ENCODE measurements at regions not wholly inside any gene's neighbourhood (a gene's known extent, or its start where the extent isn't known, plus 50 kb on each side); places are given as distances from the start of the nearest gene placed in this dataset.

DNA sequence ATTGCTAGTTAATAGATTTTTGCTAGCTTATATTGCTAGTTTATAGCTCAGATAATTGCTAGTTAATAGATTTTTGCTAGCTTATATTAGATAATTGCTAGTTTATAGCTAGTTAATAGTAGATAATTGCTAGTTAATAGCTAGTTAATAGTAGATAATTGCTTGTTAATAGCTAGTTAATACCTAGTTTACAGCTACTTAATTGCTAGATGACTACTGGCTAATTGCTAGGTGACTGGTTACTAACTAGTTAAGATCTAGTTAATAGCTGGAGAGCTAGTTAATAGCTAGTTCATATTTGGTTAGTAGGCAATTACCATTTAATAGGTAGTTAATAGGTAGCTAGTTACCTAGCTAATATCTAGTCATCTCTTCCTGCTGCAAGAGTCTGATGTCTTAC is 633.8 kb upstream of the CT83 start:
- Histone ChIP-seq H2BK15ac (replicated peaks; ENCODE audit: low read depth) (no peak overlapping the region), H3K36me3 (ENCODE audit: control insufficient read depth, insufficient read depth, low read length) (no peaks in the 10 kb centered on the region), H3K9ac (ENCODE audit: low read length) (no peak overlapping the region), H3K23ac (ENCODE audit: low read length) (no peak overlapping the region), H2AK5ac (ENCODE audit: low read length) (no peak overlapping the region), H2BK5ac (ENCODE audit: low read length) (no peak overlapping the region), H4K5ac (ENCODE audit: low read length) (no peak overlapping the region), H3K79me2 (ENCODE audit: control insufficient read depth, insufficient read depth, low read length) (no peaks in the 10 kb centered on the region), H3K27me3 (ENCODE audit: insufficient read depth, low read length, poor library complexity) (no peaks in the 10 kb centered on the region), H3K4me3 (ENCODE audit: low read length) (no peak overlapping the region), H3K4me2 (ENCODE audit: low read length) (no peak overlapping the region), H3K18ac (ENCODE audit: low read length) (no peak overlapping the region), H3K56ac (ENCODE audit: low read length) (no peak overlapping the region), H3K79me1 (ENCODE audit: low read length) (no peaks in the 10 kb centered on the region), H2BK120ac (ENCODE audit: low read depth, low read length) (no peak overlapping the region), H3K4ac (ENCODE audit: low read depth, low read length) (no peak overlapping the region), H3K27ac (ENCODE audit: low read depth, low read length) (no peak overlapping the region), H3K4me1 (ENCODE audit: control insufficient read depth, low read depth, low read length) (no peaks in the 10 kb centered on the region), H4K8ac (ENCODE audit: low read depth, low read length) (no peak overlapping the region)
- no peak for DNase-seq

DNA sequence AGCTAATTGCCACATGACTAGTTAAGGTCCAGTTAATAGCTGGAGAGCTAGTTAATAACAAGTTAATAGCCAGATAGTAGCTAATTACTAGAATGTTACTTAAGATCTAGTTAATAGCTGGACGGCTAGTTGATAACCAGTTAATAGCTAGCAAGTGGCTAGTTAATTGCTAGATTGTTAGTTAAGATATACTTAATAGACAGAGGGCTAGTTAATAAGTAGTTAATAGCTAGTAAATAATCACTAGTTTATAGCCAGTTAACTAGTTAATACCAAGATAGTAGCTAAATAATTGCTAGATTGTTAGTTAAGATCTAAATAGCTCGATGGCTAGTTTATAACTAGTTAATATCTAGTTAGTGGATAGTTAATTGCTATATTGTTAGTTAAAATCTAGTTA is 632.6 kb upstream of the CT83 start:
- Histone ChIP-seq H3K23ac (ENCODE audit: low read length) (no peak overlapping the region), H3K4me2 (ENCODE audit: low read length) (no peak overlapping the region), H3K36me3 (ENCODE audit: control insufficient read depth, insufficient read depth, low read length) (no peaks in the 10 kb centered on the region), H3K4ac (ENCODE audit: low read depth, low read length) (no peak overlapping the region), H3K56ac (ENCODE audit: low read length) (no peak overlapping the region), H4K8ac (ENCODE audit: low read depth, low read length) (no peak overlapping the region), H3K27ac (ENCODE audit: low read depth, low read length) (no peak overlapping the region), H2BK5ac (ENCODE audit: low read length) (no peak overlapping the region), H2BK15ac (replicated peaks; ENCODE audit: low read depth) (no peak overlapping the region), H2BK120ac (ENCODE audit: low read depth, low read length) (no peak overlapping the region), H3K4me1 (ENCODE audit: control insufficient read depth, low read depth, low read length) (no peaks in the 10 kb centered on the region), H3K79me1 (ENCODE audit: low read length) (no peaks in the 10 kb centered on the region), H3K27me3 (ENCODE audit: insufficient read depth, low read length, poor library complexity) (no peaks in the 10 kb centered on the region), H4K5ac (ENCODE audit: low read length) (no peak overlapping the region), H3K9ac (ENCODE audit: low read length) (no peak overlapping the region), H3K4me3 (ENCODE audit: low read length) (no peak overlapping the region), H3K79me2 (ENCODE audit: control insufficient read depth, insufficient read depth, low read length) (no peaks in the 10 kb centered on the region), H2AK5ac (ENCODE audit: low read length) (no peak overlapping the region), H3K18ac (ENCODE audit: low read length) (no peak overlapping the region)
- no CpG with 5 or more reads among the region's 2 CpGs for WGBS (ENCODE audit: extremely low coverage, insufficient coverage, low lambda C conversion rate)
- DNase-seq, result no peak

DNA sequence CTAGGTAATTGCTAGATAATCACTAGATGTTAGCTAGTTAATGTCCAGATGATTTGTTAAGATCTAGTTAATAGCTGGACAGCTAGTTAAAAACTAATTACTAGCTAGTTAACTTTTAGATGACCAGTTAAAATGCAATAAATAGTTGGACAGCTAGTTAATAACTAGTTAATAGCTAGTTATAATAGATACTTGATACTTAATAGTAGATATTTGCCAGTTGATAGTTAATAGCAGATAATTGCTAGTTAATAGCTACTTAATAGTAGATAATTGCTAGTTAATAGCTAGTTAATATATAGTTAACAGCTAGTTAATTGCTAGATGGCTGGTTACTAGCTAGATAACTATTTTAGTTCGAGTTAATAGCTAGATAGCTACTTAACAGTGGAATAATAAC is 631.4 kb upstream of the CT83 start:
- Histone ChIP-seq H3K79me1 (ENCODE audit: low read length) (no peaks in the 10 kb centered on the region), H2AK5ac (ENCODE audit: low read length) (no peak overlapping the region), H3K4ac (ENCODE audit: low read depth, low read length) (no peak overlapping the region), H3K56ac (ENCODE audit: low read length) (no peak overlapping the region), H2BK15ac (replicated peaks; ENCODE audit: low read depth) (no peak overlapping the region), H4K8ac (ENCODE audit: low read depth, low read length) (no peak overlapping the region), H4K5ac (ENCODE audit: low read length) (no peak overlapping the region), H3K4me1 (ENCODE audit: control insufficient read depth, low read depth, low read length) (no peaks in the 10 kb centered on the region), H3K27me3 (ENCODE audit: insufficient read depth, low read length, poor library complexity) (no peaks in the 10 kb centered on the region), H3K18ac (ENCODE audit: low read length) (no peak overlapping the region), H3K36me3 (ENCODE audit: control insufficient read depth, insufficient read depth, low read length) (no peaks in the 10 kb centered on the region), H3K23ac (ENCODE audit: low read length) (no peak overlapping the region), H3K79me2 (ENCODE audit: control insufficient read depth, insufficient read depth, low read length) (no peaks in the 10 kb centered on the region), H2BK5ac (ENCODE audit: low read length) (no peak overlapping the region), H3K4me2 (ENCODE audit: low read length) (no peak overlapping the region), H3K9ac (ENCODE audit: low read length) (no peak overlapping the region), H2BK120ac (ENCODE audit: low read depth, low read length) (no peak overlapping the region), H3K27ac (ENCODE audit: low read depth, low read length) (no peak overlapping the region), H3K4me3 (ENCODE audit: low read length) (no peak overlapping the region)
- WGBS (ENCODE audit: extremely low coverage, insufficient coverage, low lambda C conversion rate), result no CpG with 5 or more reads among the region's 1 CpG
- no peak for DNase-seq

- no peak overlapping the region for H2BK5ac ChIP-seq (ENCODE audit: low read length)
- no peaks in the 10 kb centered on the region for H3K4me1 ChIP-seq (ENCODE audit: control insufficient read depth, low read depth, low read length)
- H4K8ac ChIP-seq (ENCODE audit: low read depth, low read length), result no peak overlapping the region
- no peak overlapping the region for H2BK15ac ChIP-seq (replicated peaks; ENCODE audit: low read depth)
- no peak overlapping the region for H3K56ac ChIP-seq (ENCODE audit: low read length)
- no peak overlapping the region for H2AK5ac ChIP-seq (ENCODE audit: low read length)
- WGBS (ENCODE audit: extremely low coverage, insufficient coverage, low lambda C conversion rate), result no CpG with 5 or more reads among the region's 1 CpG
- no peak overlapping the region for H3K9ac ChIP-seq (ENCODE audit: low read length)
- H3K27ac ChIP-seq (ENCODE audit: low read depth, low read length), result no peak overlapping the region
- H2BK120ac ChIP-seq (ENCODE audit: low read depth, low read length), result no peak overlapping the region
- no peaks in the 10 kb centered on the region for H3K36me3 ChIP-seq (ENCODE audit: control insufficient read depth, insufficient read depth, low read length)
- no peaks in the 10 kb centered on the region for H3K27me3 ChIP-seq (ENCODE audit: insufficient read depth, low read length, poor library complexity)
- no peak overlapping the region for H3K23ac ChIP-seq (ENCODE audit: low read length)
- no peak overlapping the region for H3K4me3 ChIP-seq (ENCODE audit: low read length)
- no peaks in the 10 kb centered on the region for H3K79me1 ChIP-seq (ENCODE audit: low read length)
- no peak overlapping the region for H4K5ac ChIP-seq (ENCODE audit: low read length)
- no peak overlapping the region for H3K18ac ChIP-seq (ENCODE audit: low read length)
- no peak for DNase-seq
- H3K4me2 ChIP-seq (ENCODE audit: low read length), result no peak overlapping the region
- H3K79me2 ChIP-seq (ENCODE audit: control insufficient read depth, insufficient read depth, low read length), result no peaks in the 10 kb centered on the region
- no peak overlapping the region for H3K4ac ChIP-seq (ENCODE audit: low read depth, low read length)
Measured at GRCh38 chrX:117093319-117093718, 630.5 kb upstream of the CT83 start.

GRCh38 chrX:117092641-117093040 is 629.9 kb upstream of the CT83 start:
- Histone ChIP-seq H3K4me2 (ENCODE audit: low read length) (no peak overlapping the region), H2BK15ac (replicated peaks; ENCODE audit: low read depth) (no peak overlapping the region), H3K79me2 (ENCODE audit: control insufficient read depth, insufficient read depth, low read length) (no peaks in the 10 kb centered on the region), H3K18ac (ENCODE audit: low read length) (no peak overlapping the region), H3K56ac (ENCODE audit: low read length) (no peak overlapping the region), H2BK120ac (ENCODE audit: low read depth, low read length) (no peak overlapping the region), H2AK5ac (ENCODE audit: low read length) (no peak overlapping the region), H3K79me1 (ENCODE audit: low read length) (no peaks in the 10 kb centered on the region), H3K4me1 (ENCODE audit: control insufficient read depth, low read depth, low read length) (no peaks in the 10 kb centered on the region), H3K4ac (ENCODE audit: low read depth, low read length) (no peak overlapping the region), H3K9ac (ENCODE audit: low read length) (no peak overlapping the region), H3K36me3 (ENCODE audit: control insufficient read depth, insufficient read depth, low read length) (no peaks in the 10 kb centered on the region), H3K27ac (ENCODE audit: low read depth, low read length) (no peak overlapping the region), H4K8ac (ENCODE audit: low read depth, low read length) (no peak overlapping the region), H3K27me3 (ENCODE audit: insufficient read depth, low read length, poor library complexity) (no peaks in the 10 kb centered on the region), H2BK5ac (ENCODE audit: low read length) (no peak overlapping the region), H3K4me3 (ENCODE audit: low read length) (no peak overlapping the region), H3K23ac (ENCODE audit: low read length) (no peak overlapping the region), H4K5ac (ENCODE audit: low read length) (no peak overlapping the region)
- DNase-seq, result no peak
- WGBS (ENCODE audit: extremely low coverage, insufficient coverage, low lambda C conversion rate), result no CpG with 5 or more reads among the region's 1 CpG

DNA sequence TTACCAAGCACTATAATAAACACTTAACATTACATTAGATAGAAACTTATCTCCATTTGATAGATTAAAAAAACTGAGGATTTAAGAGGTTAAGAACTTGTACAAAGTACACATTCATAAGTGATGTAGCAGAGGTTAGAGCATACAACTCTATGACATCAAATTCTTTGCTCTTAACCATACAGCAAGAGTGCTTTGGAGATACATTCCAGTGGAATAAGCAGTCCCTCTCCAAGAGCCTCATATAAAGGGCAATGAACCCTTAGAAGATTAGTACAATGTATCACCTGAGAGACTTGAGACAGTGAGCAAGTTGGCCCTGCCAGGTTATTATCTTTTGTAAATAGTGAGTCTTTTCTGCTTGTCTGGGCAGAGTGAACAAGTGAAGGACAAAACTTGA is 600.4 kb upstream of the CT83 start:
- H3K27me3 ChIP-seq (ENCODE audit: insufficient read depth, low read length, poor library complexity), result no peaks in the 10 kb centered on the region
- no peak overlapping the region for H3K4me3 ChIP-seq (ENCODE audit: low read length)
- no peak overlapping the region for H2BK5ac ChIP-seq (ENCODE audit: low read length)
- H3K4me2 ChIP-seq (ENCODE audit: low read length), result no peak overlapping the region
- no peaks in the 10 kb centered on the region for H3K4me1 ChIP-seq (ENCODE audit: control insufficient read depth, low read depth, low read length)
- no peaks in the 10 kb centered on the region for H3K79me1 ChIP-seq (ENCODE audit: low read length)
- H2BK120ac ChIP-seq (ENCODE audit: low read depth, low read length), result no peak overlapping the region
- H3K36me3 ChIP-seq (ENCODE audit: control insufficient read depth, insufficient read depth, low read length), result no peaks in the 10 kb centered on the region
- no peak overlapping the region for H3K56ac ChIP-seq (ENCODE audit: low read length)
- no peak overlapping the region for H4K8ac ChIP-seq (ENCODE audit: low read depth, low read length)
- no peak overlapping the region for H3K18ac ChIP-seq (ENCODE audit: low read length)
- no peak overlapping the region for H4K5ac ChIP-seq (ENCODE audit: low read length)
- no peak overlapping the region for H2BK15ac ChIP-seq (replicated peaks; ENCODE audit: low read depth)
- no peak overlapping the region for H3K4ac ChIP-seq (ENCODE audit: low read depth, low read length)
- no peak overlapping the region for H3K23ac ChIP-seq (ENCODE audit: low read length)
- no peak for DNase-seq
- no peaks in the 10 kb centered on the region for H3K79me2 ChIP-seq (ENCODE audit: control insufficient read depth, insufficient read depth, low read length)
- no peak overlapping the region for H3K27ac ChIP-seq (ENCODE audit: low read depth, low read length)
- H2AK5ac ChIP-seq (ENCODE audit: low read length), result no peak overlapping the region
- H3K9ac ChIP-seq (ENCODE audit: low read length), result no peak overlapping the region

All from mesendoderm (in vitro differentiated cells).